ENCODE measurements at regions not wholly inside any gene's neighbourhood (a gene's known extent, or its start where the extent isn't known, plus 50 kb on each side); places are given as distances from the start of the nearest gene placed in this dataset.

GRCh38 chr3:117671722-117672318, 962.2 kb downstream of the TUSC7 start (continued):
- no peak for TF ChIP-seq SIN3A (IDR thresholded peaks at IDR 0.05; ENCODE audit: borderline replicate concordance, low read depth, low read length)
- TF ChIP-seq CTCF (IDR thresholded peaks at IDR 0.05), result no peak
- TF ChIP-seq, protein P1, sequence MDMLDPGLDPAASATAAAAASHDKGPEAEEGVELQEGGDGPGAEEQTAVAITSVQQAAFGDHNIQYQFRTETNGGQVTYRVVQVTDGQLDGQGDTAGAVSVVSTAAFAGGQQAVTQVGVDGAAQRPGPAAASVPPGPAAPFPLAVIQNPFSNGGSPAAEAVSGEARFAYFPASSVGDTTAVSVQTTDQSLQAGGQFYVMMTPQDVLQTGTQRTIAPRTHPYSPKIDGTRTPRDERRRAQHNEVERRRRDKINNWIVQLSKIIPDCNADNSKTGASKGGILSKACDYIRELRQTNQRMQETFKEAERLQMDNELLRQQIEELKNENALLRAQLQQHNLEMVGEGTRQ (IDR thresholded peaks at IDR 0.05; ENCODE audit: borderline replicate concordance, low read depth, low read length), result no peak
- TF ChIP-seq FOXJ3 (CRISPR knock-in tag; IDR thresholded peaks at IDR 0.05), result no peak
- TF ChIP-seq RAD21 (IDR thresholded peaks at IDR 0.05; ENCODE audit: low read length), result peak; percentile 36; the same call in 1 of the 2 replicates
- TF ChIP-seq, protein P2, sequence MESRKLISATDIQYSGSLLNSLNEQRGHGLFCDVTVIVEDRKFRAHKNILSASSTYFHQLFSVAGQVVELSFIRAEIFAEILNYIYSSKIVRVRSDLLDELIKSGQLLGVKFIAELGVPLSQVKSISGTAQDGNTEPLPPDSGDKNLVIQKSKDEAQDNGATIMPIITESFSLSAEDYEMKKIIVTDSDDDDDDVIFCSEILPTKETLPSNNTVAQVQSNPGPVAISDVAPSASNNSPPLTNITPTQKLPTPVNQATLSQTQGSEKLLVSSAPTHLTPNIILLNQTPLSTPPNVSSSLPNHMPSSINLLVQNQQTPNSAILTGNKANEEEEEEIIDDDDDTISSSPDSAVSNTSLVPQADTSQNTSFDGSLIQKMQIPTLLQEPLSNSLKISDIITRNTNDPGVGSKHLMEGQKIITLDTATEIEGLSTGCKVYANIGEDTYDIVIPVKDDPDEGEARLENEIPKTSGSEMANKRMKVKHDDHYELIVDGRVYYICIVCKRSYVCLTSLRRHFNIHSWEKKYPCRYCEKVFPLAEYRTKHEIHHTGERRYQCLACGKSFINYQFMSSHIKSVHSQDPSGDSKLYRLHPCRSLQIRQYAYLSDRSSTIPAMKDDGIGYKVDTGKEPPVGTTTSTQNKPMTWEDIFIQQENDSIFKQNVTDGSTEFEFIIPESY (IDR thresholded peaks at IDR 0.05; ENCODE audit: borderline replicate concordance, low read depth), result no peak
- TF ChIP-seq EP300 (IDR thresholded peaks at IDR 0.05; ENCODE audit: borderline replicate concordance in 1 of 2, low read depth in 1 of 2, low read length in 1 of 2), result peak in 1 of 2 experiments; percentile 90; a peak in 2 of 4 replicates
- peak; percentile 93 for TF ChIP-seq RFX5 (IDR thresholded peaks at IDR 0.05; ENCODE audit: low read length)
- TF ChIP-seq, protein P3, sequence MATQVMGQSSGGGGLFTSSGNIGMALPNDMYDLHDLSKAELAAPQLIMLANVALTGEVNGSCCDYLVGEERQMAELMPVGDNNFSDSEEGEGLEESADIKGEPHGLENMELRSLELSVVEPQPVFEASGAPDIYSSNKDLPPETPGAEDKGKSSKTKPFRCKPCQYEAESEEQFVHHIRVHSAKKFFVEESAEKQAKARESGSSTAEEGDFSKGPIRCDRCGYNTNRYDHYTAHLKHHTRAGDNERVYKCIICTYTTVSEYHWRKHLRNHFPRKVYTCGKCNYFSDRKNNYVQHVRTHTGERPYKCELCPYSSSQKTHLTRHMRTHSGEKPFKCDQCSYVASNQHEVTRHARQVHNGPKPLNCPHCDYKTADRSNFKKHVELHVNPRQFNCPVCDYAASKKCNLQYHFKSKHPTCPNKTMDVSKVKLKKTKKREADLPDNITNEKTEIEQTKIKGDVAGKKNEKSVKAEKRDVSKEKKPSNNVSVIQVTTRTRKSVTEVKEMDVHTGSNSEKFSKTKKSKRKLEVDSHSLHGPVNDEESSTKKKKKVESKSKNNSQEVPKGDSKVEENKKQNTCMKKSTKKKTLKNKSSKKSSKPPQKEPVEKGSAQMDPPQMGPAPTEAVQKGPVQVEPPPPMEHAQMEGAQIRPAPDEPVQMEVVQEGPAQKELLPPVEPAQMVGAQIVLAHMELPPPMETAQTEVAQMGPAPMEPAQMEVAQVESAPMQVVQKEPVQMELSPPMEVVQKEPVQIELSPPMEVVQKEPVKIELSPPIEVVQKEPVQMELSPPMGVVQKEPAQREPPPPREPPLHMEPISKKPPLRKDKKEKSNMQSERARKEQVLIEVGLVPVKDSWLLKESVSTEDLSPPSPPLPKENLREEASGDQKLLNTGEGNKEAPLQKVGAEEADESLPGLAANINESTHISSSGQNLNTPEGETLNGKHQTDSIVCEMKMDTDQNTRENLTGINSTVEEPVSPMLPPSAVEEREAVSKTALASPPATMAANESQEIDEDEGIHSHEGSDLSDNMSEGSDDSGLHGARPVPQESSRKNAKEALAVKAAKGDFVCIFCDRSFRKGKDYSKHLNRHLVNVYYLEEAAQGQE (IDR thresholded peaks at IDR 0.05; ENCODE audit: low read depth, low read length), result no peak
- TF ChIP-seq RXRA (IDR thresholded peaks at IDR 0.05; ENCODE audit: borderline replicate concordance, low read depth), result no peak
- TF ChIP-seq TCF12 (IDR thresholded peaks at IDR 0.05), result peak; percentile 80
- TF ChIP-seq GABPA (IDR thresholded peaks at IDR 0.05; ENCODE audit: low read depth), result no peak
- TF ChIP-seq YY1 (IDR thresholded peaks at IDR 0.05; ENCODE audit: low read depth), result no peak
- no peak for TF ChIP-seq NFIC (IDR thresholded peaks at IDR 0.05; ENCODE audit: borderline replicate concordance)
- TF ChIP-seq POLR2AphosphoS5 (IDR thresholded peaks at IDR 0.05; ENCODE audit: low read depth, low read length), result peak; percentile 39; the same call in 1 of the 2 replicates
- TF ChIP-seq FOSL2 (IDR thresholded peaks at IDR 0.05; ENCODE audit: borderline replicate concordance, low read depth), result no peak
- no peak for TF ChIP-seq FOXM1 (IDR thresholded peaks at IDR 0.05; ENCODE audit: low read depth)
